ENCODE measurements at regions not wholly inside any gene's neighbourhood (a gene's known extent, or its start where the extent isn't known, plus 50 kb on each side); places are given as distances from the start of the nearest gene placed in this dataset.

DNA sequence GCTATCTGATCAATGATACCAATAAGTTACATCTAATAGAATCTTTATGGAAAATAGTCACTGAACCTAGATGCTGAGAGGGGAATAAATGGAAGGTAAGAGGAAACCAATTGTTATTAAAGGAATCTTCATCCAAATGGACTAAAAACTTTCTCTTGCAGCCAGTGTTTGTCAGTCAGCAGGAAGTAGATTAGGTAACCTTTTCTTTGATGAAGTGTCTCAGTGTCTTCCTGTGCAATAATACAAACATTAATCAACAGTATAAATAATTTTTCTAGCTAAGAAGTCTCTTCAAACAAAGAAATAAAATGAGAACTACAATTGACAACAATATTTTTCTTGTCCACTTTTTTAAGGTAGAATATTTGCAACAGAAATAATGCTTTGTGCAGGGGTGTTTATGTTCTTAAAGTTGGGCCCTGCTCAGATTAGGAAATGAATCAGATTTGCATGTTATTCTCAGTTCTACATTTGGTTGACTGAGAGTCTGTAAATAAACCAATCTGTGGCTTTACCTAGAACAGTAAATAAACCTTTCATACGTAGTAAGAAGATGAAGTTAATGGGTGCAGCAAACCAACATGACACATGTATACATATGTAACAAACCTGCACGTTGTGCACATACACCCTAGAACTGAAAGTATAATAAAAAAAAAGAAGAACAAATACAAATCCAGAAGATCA lies 391.4 kb downstream of the MRPL39 start:
- no peak overlapping the region for H2AFZ ChIP-seq (ENCODE audit: low read depth, low read length)
- H4K20me1 ChIP-seq (ENCODE audit: insufficient read depth, low read length) = no peaks in the 10 kb centered on the region
- H3K4me2 ChIP-seq (ENCODE audit: low read length) = no peak overlapping the region
- peaks cover 17% of the 10 kb centered on the region for H3K36me3 ChIP-seq (replicated peaks; ENCODE audit: low read depth, low read length)
- peaks cover 14% of the 10 kb centered on the region; the same call in 1 of the 2 replicates for H3K9me3 ChIP-seq (ENCODE audit: insufficient read depth, low read length)
- no peaks in the 10 kb centered on the region for H3K79me2 ChIP-seq (ENCODE audit: low read length)
- H3K4me3 ChIP-seq (ENCODE audit: low read length) = no peak overlapping the region
- H3K27ac ChIP-seq (ENCODE audit: low read length) = no peak overlapping the region
- TF ChIP-seq, protein P1, sequence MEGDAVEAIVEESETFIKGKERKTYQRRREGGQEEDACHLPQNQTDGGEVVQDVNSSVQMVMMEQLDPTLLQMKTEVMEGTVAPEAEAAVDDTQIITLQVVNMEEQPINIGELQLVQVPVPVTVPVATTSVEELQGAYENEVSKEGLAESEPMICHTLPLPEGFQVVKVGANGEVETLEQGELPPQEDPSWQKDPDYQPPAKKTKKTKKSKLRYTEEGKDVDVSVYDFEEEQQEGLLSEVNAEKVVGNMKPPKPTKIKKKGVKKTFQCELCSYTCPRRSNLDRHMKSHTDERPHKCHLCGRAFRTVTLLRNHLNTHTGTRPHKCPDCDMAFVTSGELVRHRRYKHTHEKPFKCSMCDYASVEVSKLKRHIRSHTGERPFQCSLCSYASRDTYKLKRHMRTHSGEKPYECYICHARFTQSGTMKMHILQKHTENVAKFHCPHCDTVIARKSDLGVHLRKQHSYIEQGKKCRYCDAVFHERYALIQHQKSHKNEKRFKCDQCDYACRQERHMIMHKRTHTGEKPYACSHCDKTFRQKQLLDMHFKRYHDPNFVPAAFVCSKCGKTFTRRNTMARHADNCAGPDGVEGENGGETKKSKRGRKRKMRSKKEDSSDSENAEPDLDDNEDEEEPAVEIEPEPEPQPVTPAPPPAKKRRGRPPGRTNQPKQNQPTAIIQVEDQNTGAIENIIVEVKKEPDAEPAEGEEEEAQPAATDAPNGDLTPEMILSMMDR (IDR thresholded peaks at IDR 0.05; ENCODE audit: low read depth, low read length) = no peak
- H3K4me1 ChIP-seq (ENCODE audit: low read length) = peaks cover 9% of the 10 kb centered on the region
- H3K27me3 ChIP-seq (ENCODE audit: low read depth, low read length) = no peaks in the 10 kb centered on the region
- no peak overlapping the region for H3K9ac ChIP-seq (ENCODE audit: low read length)

DNA sequence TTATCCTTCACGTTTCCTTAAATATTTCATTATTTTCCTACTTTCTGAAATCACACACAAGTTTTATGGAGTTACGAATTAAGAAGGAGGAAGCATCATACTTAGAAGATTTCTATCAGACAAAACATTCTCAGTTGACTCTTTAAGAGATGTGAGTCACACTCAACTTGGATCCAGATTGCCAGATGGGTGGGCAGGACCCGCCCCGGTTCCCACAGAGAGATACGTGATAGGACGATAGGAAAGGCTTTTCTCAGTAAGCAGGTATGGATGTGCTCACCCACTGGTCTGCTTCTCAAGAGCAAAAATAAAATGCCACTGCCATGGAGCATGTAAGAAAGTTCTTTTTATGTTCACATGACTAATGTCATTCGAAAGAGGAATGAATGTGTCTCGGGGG lies 392.6 kb downstream of the MRPL39 start:
- Histone ChIP-seq H3K9ac (ENCODE audit: low read length) (no peak overlapping the region), H4K20me1 (ENCODE audit: insufficient read depth, low read length) (no peaks in the 10 kb centered on the region)

DNA sequence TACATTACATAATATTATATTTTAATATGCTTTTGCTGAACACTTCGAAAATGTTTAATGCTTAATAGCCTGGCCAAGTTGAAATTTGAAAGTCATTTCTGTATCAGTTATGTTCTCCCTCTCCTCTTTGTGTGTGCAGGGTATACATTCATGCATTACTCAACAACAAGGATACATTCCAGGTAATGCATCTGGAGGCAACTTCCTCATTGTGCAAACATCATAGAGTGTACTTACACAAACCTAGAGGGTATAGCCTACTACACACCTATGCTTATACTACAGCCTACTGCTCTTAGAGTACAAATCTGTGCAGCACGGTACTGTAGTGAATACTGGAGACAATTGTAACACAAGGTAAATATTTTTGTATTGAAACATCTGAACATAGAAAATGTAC lies 407.3 kb downstream of the MRPL39 start:
- Histone ChIP-seq H3K27ac (ENCODE audit: low read length) (no peak overlapping the region), H3K4me1 (ENCODE audit: low read length) (peaks cover 4% of the 10 kb centered on the region; the same call in 1 of the 2 replicates), H4K20me1 (ENCODE audit: insufficient read depth, low read length) (no peaks in the 10 kb centered on the region), H3K27me3 (ENCODE audit: low read depth, low read length) (no peaks in the 10 kb centered on the region), H3K9me3 (ENCODE audit: insufficient read depth, low read length) (0 out of 2 replicates have a peak, but pooled peaks cover 7% of the 10 kb centered on the region), H3K9ac (ENCODE audit: low read length) (no peak overlapping the region), H3K4me2 (ENCODE audit: low read length) (no peak overlapping the region), H3K4me3 (ENCODE audit: low read length) (no peak overlapping the region), H3K36me3 (replicated peaks; ENCODE audit: low read depth, low read length) (peaks cover 12% of the 10 kb centered on the region), H2AFZ (ENCODE audit: low read depth, low read length) (no peak overlapping the region), H3K79me2 (ENCODE audit: low read length) (no peaks in the 10 kb centered on the region)
- TF ChIP-seq, protein P1 (IDR thresholded peaks at IDR 0.05; ENCODE audit: low read depth, low read length) = no peak
- no peak for TF ChIP-seq EZH2phosphoT487 (IDR thresholded peaks at IDR 0.05; ENCODE audit: low read depth)

More for the DNA sequence above, 392.6 kb downstream of the MRPL39 start:
- Histone ChIP-seq H2AFZ (ENCODE audit: low read depth, low read length) (no peak overlapping the region), H3K4me3 (ENCODE audit: low read length) (no peak overlapping the region), H3K36me3 (replicated peaks; ENCODE audit: low read depth, low read length) (peaks cover 12% of the 10 kb centered on the region), H3K27me3 (ENCODE audit: low read depth, low read length) (no peaks in the 10 kb centered on the region), H3K27ac (ENCODE audit: low read length) (no peak overlapping the region), H3K4me2 (ENCODE audit: low read length) (no peak overlapping the region), H3K79me2 (ENCODE audit: low read length) (no peaks in the 10 kb centered on the region), H3K9me3 (ENCODE audit: insufficient read depth, low read length) (peaks cover 3% of the 10 kb centered on the region; the same call in 1 of the 2 replicates), H3K4me1 (ENCODE audit: low read length) (peaks cover 9% of the 10 kb centered on the region)
- TF ChIP-seq, protein P1 (IDR thresholded peaks at IDR 0.05; ENCODE audit: low read depth, low read length) = no peak
- no peak for TF ChIP-seq EZH2phosphoT487 (IDR thresholded peaks at IDR 0.05; ENCODE audit: low read depth)

DNA sequence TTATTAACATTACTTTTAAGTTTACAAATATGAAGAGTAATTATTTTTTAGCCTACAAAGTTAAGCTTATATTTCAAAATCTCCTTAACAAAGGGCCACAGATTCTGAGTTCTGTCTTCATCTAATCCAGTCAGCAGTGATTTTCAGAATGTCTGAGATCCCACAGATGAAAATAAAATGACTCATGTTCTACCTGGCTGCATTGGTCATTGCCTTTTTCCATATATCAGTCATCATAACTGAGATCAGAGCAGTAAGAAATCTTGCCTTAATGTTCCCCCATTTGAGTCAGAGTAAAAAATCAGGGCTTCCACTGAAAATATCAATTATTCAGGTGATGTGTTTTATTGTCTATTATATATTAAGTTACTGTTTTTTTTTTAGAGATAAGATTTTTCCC lies 416.1 kb downstream of the MRPL39 start:
- Histone ChIP-seq H3K79me2 (ENCODE audit: low read length) (no peaks in the 10 kb centered on the region), H4K20me1 (ENCODE audit: insufficient read depth, low read length) (no peaks in the 10 kb centered on the region), H3K36me3 (replicated peaks; ENCODE audit: low read depth, low read length) (peaks cover 25% of the 10 kb centered on the region), H3K4me3 (ENCODE audit: low read length) (no peak overlapping the region), H3K4me2 (ENCODE audit: low read length) (peak overlapping the region; percentile 51), H2AFZ (ENCODE audit: low read depth, low read length) (no peak overlapping the region), H3K9me3 (ENCODE audit: insufficient read depth, low read length) (no peaks in the 10 kb centered on the region), H3K4me1 (ENCODE audit: low read length) (peaks cover 57% of the 10 kb centered on the region), H3K9ac (ENCODE audit: low read length) (peak overlapping the region; percentile 68), H3K27ac (ENCODE audit: low read length) (peak overlapping the region; percentile 99), H3K27me3 (ENCODE audit: low read depth, low read length) (no peaks in the 10 kb centered on the region)
- TF ChIP-seq, protein P1 (IDR thresholded peaks at IDR 0.05; ENCODE audit: low read depth, low read length) = no peak
- no peak for TF ChIP-seq EZH2phosphoT487 (IDR thresholded peaks at IDR 0.05; ENCODE audit: low read depth)

Measured in OCI-LY3 (cell line).